ENCODE measurements at regions not wholly inside any gene's neighbourhood (a gene's known extent, or its start where the extent isn't known, plus 50 kb on each side); places are given as distances from the start of the nearest gene placed in this dataset.

GRCh38 chr11:69908511-69909220 is 89.5 kb upstream of the FGF3 start:
- intact Hi-C loops (cut with DNase I), result no loop called here
- Histone ChIP-seq H3K4me1 (no peaks in the 10 kb centered on the region), H3K27me3 (peaks cover 0 to 81% of the 10 kb centered on the region in 2 donors), H3K36me3 (no peaks in the 10 kb centered on the region), H3K4me3 (no peak overlapping the region), H3K9me3 (no peaks in the 10 kb centered on the region), H3K27ac (no peak overlapping the region)
- ATAC-seq (no peak), DNase-seq (peak in 1 of 4 donors; percentile 28)
- TF ChIP-seq CTCF (IDR thresholded peaks at IDR 0.05), result no peak

GRCh38 chr11:69909561-69910518 is 90.6 kb upstream of the FGF3 start:
- Histone ChIP-seq H3K27me3 (peaks cover 0 to 90% of the 10 kb centered on the region in 2 donors), H3K36me3 (no peaks in the 10 kb centered on the region), H3K9me3 (no peaks in the 10 kb centered on the region), H3K4me1 (peaks cover 0 to under 1% of the 10 kb centered on the region in 2 donors), H3K27ac (no peak overlapping the region), H3K4me3 (no peak overlapping the region)
- ATAC-seq, result no peak
- DNase-seq, result peak in 2 of 4 donors; percentile 29 to 54
- peak in 1 of 2 donors; percentile 53 for TF ChIP-seq CTCF (IDR thresholded peaks at IDR 0.05)
- intact Hi-C loops (cut with DNase I), result loop anchor here in 1 of 2 donors (10.0 kb wide), 1 partner anchor 275 kb away; no protein-coding TSS in a partner anchor

- no peak for TF ChIP-seq CTCF (IDR thresholded peaks at IDR 0.05)
- H3K27me3 ChIP-seq, result peaks cover 0 to 91% of the 10 kb centered on the region in 2 donors
- no peaks in the 10 kb centered on the region for H3K9me3 ChIP-seq
- DNase-seq, result peak in 1 of 4 donors; percentile 24
- no peak overlapping the region for H3K27ac ChIP-seq
- no peak for ATAC-seq
- no peak overlapping the region for H3K4me3 ChIP-seq
- H3K4me1 ChIP-seq, result peaks cover 0 to 9% of the 10 kb centered on the region in 2 donors
- H3K36me3 ChIP-seq, result no peaks in the 10 kb centered on the region
- intact Hi-C loops (cut with DNase I), result loop anchor here in 1 of 2 donors (10.0 kb wide), 1 partner anchor 274 kb away; no protein-coding TSS in a partner anchor
These were observed 91.5 kb upstream of the FGF3 start for GRCh38 chr11:69910519-69911309.

- no peak for ATAC-seq
- peak in 2 of 4 donors; percentile 19 to 70 for DNase-seq
- peaks cover 0 to 9% of the 10 kb centered on the region in 2 donors for H3K4me1 ChIP-seq
- H3K27me3 ChIP-seq, result peaks cover 0 to 89% of the 10 kb centered on the region in 2 donors
- H3K36me3 ChIP-seq, result no peaks in the 10 kb centered on the region
- H3K9me3 ChIP-seq, result no peaks in the 10 kb centered on the region
- no peak for TF ChIP-seq CTCF (IDR thresholded peaks at IDR 0.05)
- intact Hi-C loops (cut with DNase I), result loop anchor here in 1 of 2 donors (10.0 kb wide), 1 partner anchor 273 kb away; no protein-coding TSS in a partner anchor
- H3K27ac ChIP-seq, result no peak overlapping the region
- H3K4me3 ChIP-seq, result no peak overlapping the region
These were observed 92.3 kb upstream of the FGF3 start for GRCh38 chr11:69911310-69912160.

Data from left lung (tissue), 4 donors.